ENCODE measurements at regions not wholly inside any gene's neighbourhood (a gene's known extent, or its start where the extent isn't known, plus 50 kb on each side); places are given as distances from the start of the nearest gene placed in this dataset.

DNA sequence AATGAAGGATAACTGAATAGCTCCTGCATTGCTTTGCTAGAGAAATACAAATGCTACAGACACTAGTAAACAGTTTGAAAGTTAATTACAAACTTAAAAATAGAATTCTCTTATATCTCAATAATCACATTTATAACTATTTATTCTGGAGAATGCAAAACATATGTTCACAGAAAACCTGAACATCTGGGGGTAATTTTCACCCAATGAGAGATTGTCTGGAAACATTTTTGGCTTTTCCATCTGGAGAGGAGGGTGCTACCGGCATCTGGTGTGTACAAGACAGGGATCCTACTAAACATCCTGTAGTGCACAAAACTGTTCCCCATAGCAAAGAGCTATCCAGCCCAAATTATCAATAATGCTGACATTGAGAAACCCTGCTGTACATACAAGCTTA lies 378.4 kb upstream of the CHORDC1 start:
- H2AFZ ChIP-seq (ENCODE audit: low read depth, low read length) = no peak overlapping the region
- H3K4me3 ChIP-seq (replicated peaks in 1 of 3; ENCODE audit: insufficient read depth in 1 of 3, low read depth in 1 of 3, low read length in 3 of 3) = no peak overlapping the region
- no peaks in the 10 kb centered on the region for H3K27me3 ChIP-seq (ENCODE audit: control insufficient read depth in 2 of 2, insufficient read depth in 2 of 2, low read length in 2 of 2)
- ChIA-PET CTCF (no interaction called here), POLR2A (no interaction called here)
- intact Hi-C loops (cut with micrococcal nuclease) (no loop called here), dilution Hi-C loops (cut with MboI; ENCODE audit: extremely low pct_ligation_motif_present, low sequenced_read_pairs) (no loop called here)
- H3K9me3 ChIP-seq (replicated peaks; ENCODE audit: control insufficient read depth, insufficient read depth, low read length) = no peaks in the 10 kb centered on the region
- no peak overlapping the region for H3K4me2 ChIP-seq (ENCODE audit: insufficient read depth, low read length)
- no TSS peak for BruUV-seq (replicated peaks)
- no peak overlapping the region for H3K9ac ChIP-seq (replicated peaks; ENCODE audit: extremely low read depth, insufficient read depth, low read length)
- FAIRE-seq (no peak), DNase-seq (ENCODE audit: low read depth, low spot score) (no peak)
- no peaks in the 10 kb centered on the region for H4K20me1 ChIP-seq (replicated peaks; ENCODE audit: control insufficient read depth, extremely low read depth, insufficient read depth, low read length)
- H3K9me1 ChIP-seq (replicated peaks; ENCODE audit: control insufficient read depth, extremely low read depth, insufficient read depth, low read length) = no peaks in the 10 kb centered on the region
- no peaks in the 10 kb centered on the region for H3K36me3 ChIP-seq (ENCODE audit: control insufficient read depth in 2 of 2, extremely low read depth in 1 of 2, insufficient read depth in 2 of 2, low read length in 2 of 2)
- H3K79me2 ChIP-seq (ENCODE audit: control insufficient read depth, insufficient read depth, low read length) = no peaks in the 10 kb centered on the region
- H3K4me1 ChIP-seq (ENCODE audit: control insufficient read depth, extremely low read depth, insufficient read depth, low read length) = no peaks in the 10 kb centered on the region
- TF ChIP-seq FOS (IDR thresholded peaks at IDR 0.05; ENCODE audit: borderline replicate concordance, insufficient read depth, low read length) = no peak
- no peak for TF ChIP-seq MYC (IDR thresholded peaks at IDR 0.05; ENCODE audit: low read depth, low read length)
- TF ChIP-seq, protein P1, sequence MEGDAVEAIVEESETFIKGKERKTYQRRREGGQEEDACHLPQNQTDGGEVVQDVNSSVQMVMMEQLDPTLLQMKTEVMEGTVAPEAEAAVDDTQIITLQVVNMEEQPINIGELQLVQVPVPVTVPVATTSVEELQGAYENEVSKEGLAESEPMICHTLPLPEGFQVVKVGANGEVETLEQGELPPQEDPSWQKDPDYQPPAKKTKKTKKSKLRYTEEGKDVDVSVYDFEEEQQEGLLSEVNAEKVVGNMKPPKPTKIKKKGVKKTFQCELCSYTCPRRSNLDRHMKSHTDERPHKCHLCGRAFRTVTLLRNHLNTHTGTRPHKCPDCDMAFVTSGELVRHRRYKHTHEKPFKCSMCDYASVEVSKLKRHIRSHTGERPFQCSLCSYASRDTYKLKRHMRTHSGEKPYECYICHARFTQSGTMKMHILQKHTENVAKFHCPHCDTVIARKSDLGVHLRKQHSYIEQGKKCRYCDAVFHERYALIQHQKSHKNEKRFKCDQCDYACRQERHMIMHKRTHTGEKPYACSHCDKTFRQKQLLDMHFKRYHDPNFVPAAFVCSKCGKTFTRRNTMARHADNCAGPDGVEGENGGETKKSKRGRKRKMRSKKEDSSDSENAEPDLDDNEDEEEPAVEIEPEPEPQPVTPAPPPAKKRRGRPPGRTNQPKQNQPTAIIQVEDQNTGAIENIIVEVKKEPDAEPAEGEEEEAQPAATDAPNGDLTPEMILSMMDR (IDR thresholded peaks at IDR 0.05; ENCODE audit: extremely low read depth in 1 of 2, insufficient read depth in 1 of 2, low read depth in 1 of 2, low read length in 2 of 2) = no peak
- no peak for TF ChIP-seq JUN (IDR thresholded peaks at IDR 0.05; ENCODE audit: borderline replicate concordance, insufficient read depth, insufficient read length, low read depth)
- TF ChIP-seq POLR2AphosphoS5 (IDR thresholded peaks at IDR 0.05; ENCODE audit: insufficient read depth, low read depth, low read length) = no peak
- no peak for TF ChIP-seq POLR2A (IDR thresholded peaks at IDR 0.05; ENCODE audit: low read depth, low read length)
- TF ChIP-seq GATA2 (IDR thresholded peaks at IDR 0.05; ENCODE audit: insufficient read depth, insufficient read length, low read depth, low read length) = no peak
- TF ChIP-seq EZH2 (IDR thresholded peaks at IDR 0.05; ENCODE audit: borderline replicate concordance, low read depth, low read length, severe bottlenecking) = no peak
- TF ChIP-seq, protein P2, sequence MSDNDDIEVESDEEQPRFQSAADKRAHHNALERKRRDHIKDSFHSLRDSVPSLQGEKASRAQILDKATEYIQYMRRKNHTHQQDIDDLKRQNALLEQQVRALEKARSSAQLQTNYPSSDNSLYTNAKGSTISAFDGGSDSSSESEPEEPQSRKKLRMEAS (IDR thresholded peaks at IDR 0.05; ENCODE audit: insufficient read depth, insufficient read length) = no peak
- H3K27ac ChIP-seq (ENCODE audit: insufficient read depth, low read depth, low read length) = no peak overlapping the region

Data from endothelial cell of umbilical vein (primary cell).